Suprapubic skin (tissue), 4 donors: ENCODE measurements at regions not wholly inside any gene's neighbourhood (a gene's known extent, or its start where the extent isn't known, plus 50 kb on each side); places are given as distances from the start of the nearest gene placed in this dataset.

ENCODE experiments used
- DNase-seq, 2 donors: peaks; one replicate each; pipeline ENCODE4 v3.0.0-alpha.2; 2019; ENCODE audit warnings: low spot score in 2 of 2
- H3K27ac ChIP-seq: fragments of 200-600 bp; sonication (generic); one replicate; pipeline ENCODE4 v1.5.1; 2019
- H3K27me3 ChIP-seq: fragments of 200-600 bp; sonication (generic); one replicate; pipeline ENCODE4 v1.5.1; 2019
- H3K36me3 ChIP-seq: fragments of 200-600 bp; sonication (generic); one replicate; pipeline ENCODE4 v1.5.1; 2019
- H3K4me1 ChIP-seq: fragments of 200-600 bp; sonication (generic); one replicate; pipeline ENCODE4 v1.5.1; 2019
- H3K4me3 ChIP-seq: fragments of 200-600 bp; sonication (generic); one replicate; pipeline ENCODE4 v1.5.1; 2019; ENCODE audit warnings: mild to moderate bottlenecking
- H3K9me3 ChIP-seq: fragments of 200-600 bp; sonication (generic); one replicate; pipeline ENCODE4 v1.5.1; 2019
- EP300 ChIP-seq: sonication (generic); formaldehyde crosslinking; IDR thresholded peaks from one replicate; pipeline ENCODE4 v1.6.1; 2017; ENCODE audit warnings: antibody characterized with exemption
- POLR2A ChIP-seq, 2 donors: fragments of 450-650 bp; IDR thresholded peaks; one replicate each; pipeline ENCODE4 v1.6.1; 2017; ENCODE audit warnings: antibody characterized with exemption in 2 of 2, mild to moderate bottlenecking in 2 of 2, moderate library complexity in 2 of 2
- POLR2AphosphoS5 ChIP-seq, 3 donors: sonication (generic); formaldehyde crosslinking; IDR thresholded peaks; one replicate each; pipeline ENCODE4 v1.6.1; 2017; ENCODE audit warnings: antibody characterized with exemption in 3 of 3
- WGBS: methylation state at CpG from one replicate; pipeline ENCODE4 v1.1.5; 2018; 5-methylcytosine and 5-hydroxymethylcytosine counted together
- TF ChIP-seq, protein P1 (sequence below), 2 donors: fragments of 200-600 bp in 1 of 2; fragments of 450-650 bp in 1 of 2; sonication (generic) in 1 of 2; IDR thresholded peaks; one replicate each; pipeline ENCODE4 v1.5.1; 2016 to 2019; ENCODE audit warnings: antibody characterized with exemption in 2 of 2, mild to moderate bottlenecking in 1 of 2, moderate library complexity in 1 of 2

DNA sequence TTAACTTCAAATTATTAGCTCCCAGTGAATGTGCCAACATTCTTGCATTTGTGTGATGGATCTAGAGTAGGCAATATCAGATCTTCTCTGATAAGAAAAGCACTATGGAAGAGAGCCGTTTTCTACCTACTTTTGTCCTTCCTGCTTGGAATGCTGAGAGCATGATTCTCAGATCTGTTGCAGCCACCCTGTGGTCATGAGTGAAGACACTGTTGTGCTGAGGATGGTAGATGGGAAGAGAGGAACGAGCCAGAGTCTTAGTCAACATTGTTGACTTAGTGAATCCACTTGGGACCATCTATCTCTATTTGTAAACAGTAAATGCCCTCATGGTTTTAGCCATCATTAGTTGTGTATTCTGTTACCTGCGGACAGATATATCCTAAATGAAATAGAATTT, 202.6 kb downstream of the CD109 start:
- WGBS = 70% methylated on average over 3 of the region's 3 CpGs
- no peaks in the 10 kb centered on the region for H3K9me3 ChIP-seq
- TF ChIP-seq EP300 (no peak), POLR2AphosphoS5 (IDR thresholded peaks at IDR 0.05) (no peak), POLR2A (IDR thresholded peaks at IDR 0.05) (no peak)
- TF ChIP-seq, protein P1, sequence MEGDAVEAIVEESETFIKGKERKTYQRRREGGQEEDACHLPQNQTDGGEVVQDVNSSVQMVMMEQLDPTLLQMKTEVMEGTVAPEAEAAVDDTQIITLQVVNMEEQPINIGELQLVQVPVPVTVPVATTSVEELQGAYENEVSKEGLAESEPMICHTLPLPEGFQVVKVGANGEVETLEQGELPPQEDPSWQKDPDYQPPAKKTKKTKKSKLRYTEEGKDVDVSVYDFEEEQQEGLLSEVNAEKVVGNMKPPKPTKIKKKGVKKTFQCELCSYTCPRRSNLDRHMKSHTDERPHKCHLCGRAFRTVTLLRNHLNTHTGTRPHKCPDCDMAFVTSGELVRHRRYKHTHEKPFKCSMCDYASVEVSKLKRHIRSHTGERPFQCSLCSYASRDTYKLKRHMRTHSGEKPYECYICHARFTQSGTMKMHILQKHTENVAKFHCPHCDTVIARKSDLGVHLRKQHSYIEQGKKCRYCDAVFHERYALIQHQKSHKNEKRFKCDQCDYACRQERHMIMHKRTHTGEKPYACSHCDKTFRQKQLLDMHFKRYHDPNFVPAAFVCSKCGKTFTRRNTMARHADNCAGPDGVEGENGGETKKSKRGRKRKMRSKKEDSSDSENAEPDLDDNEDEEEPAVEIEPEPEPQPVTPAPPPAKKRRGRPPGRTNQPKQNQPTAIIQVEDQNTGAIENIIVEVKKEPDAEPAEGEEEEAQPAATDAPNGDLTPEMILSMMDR (IDR thresholded peaks at IDR 0.05) = no peak
- no peaks in the 10 kb centered on the region for H3K36me3 ChIP-seq
- no peak overlapping the region for H3K27ac ChIP-seq
- no peak overlapping the region for H3K4me3 ChIP-seq
- H3K4me1 ChIP-seq = no peaks in the 10 kb centered on the region
- no peaks in the 10 kb centered on the region for H3K27me3 ChIP-seq
- DNase-seq = no peak

DNA sequence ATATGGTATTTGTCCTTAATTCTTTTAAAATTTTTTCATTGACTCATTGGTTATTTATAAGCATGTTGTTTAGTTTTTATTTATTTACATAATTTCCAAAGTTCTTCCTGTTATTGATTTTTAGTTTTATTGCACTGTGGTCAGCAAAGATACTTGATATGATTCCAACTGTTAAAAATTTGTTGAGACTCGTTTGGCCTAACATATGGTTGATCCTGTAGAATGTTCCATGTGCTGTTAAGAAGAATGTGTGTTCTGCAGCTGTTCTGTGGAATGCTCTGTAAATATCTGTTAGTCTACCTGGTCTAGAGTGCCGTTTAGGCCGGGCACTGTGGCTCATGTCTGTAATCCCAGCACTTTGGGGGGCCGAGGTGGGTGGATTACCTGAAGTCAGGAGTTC, 197.7 kb downstream of the CD109 start:
- 81% methylated on average over 4 of the region's 4 CpGs for WGBS
- H3K4me3 ChIP-seq = no peak overlapping the region
- no peaks in the 10 kb centered on the region for H3K4me1 ChIP-seq
- no peaks in the 10 kb centered on the region for H3K9me3 ChIP-seq
- no peaks in the 10 kb centered on the region for H3K36me3 ChIP-seq
- no peaks in the 10 kb centered on the region for H3K27me3 ChIP-seq
- no peak for TF ChIP-seq POLR2A (IDR thresholded peaks at IDR 0.05)
- TF ChIP-seq, protein P1 (IDR thresholded peaks at IDR 0.05) = no peak
- no peak for TF ChIP-seq POLR2AphosphoS5 (IDR thresholded peaks at IDR 0.05)
- no peak for TF ChIP-seq EP300
- no peak for DNase-seq
- no peak overlapping the region for H3K27ac ChIP-seq

DNA sequence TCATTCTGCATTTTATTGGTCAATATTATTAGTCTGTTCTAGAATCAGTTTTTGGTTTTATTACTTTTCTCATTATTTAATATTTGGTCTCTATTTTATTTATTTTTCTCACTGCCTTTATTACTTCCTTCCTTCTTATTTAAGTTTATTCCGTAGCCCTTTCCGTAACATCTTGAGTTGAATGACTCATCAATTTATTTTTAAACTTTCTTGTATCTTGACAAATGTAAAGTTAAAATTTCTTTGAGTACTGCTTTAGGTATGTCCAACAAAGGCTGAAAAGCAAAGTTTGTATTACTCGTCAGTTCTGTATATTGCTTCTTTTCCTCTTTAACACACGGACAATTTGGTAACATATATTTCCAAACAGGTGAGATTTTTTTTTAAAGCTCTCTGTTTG, 192.0 kb downstream of the CD109 start:
- Histone ChIP-seq H3K36me3 (no peaks in the 10 kb centered on the region), H3K4me3 (no peak overlapping the region), H3K9me3 (no peaks in the 10 kb centered on the region), H3K27ac (no peak overlapping the region), H3K4me1 (no peaks in the 10 kb centered on the region), H3K27me3 (no peaks in the 10 kb centered on the region)
- no peak for TF ChIP-seq POLR2AphosphoS5 (IDR thresholded peaks at IDR 0.05)
- TF ChIP-seq, protein P1 (IDR thresholded peaks at IDR 0.05) = no peak
- TF ChIP-seq EP300 = no peak
- no peak for TF ChIP-seq POLR2A (IDR thresholded peaks at IDR 0.05)
- WGBS = 87% methylated on average over 4 of the region's 4 CpGs
- no peak for DNase-seq

DNA sequence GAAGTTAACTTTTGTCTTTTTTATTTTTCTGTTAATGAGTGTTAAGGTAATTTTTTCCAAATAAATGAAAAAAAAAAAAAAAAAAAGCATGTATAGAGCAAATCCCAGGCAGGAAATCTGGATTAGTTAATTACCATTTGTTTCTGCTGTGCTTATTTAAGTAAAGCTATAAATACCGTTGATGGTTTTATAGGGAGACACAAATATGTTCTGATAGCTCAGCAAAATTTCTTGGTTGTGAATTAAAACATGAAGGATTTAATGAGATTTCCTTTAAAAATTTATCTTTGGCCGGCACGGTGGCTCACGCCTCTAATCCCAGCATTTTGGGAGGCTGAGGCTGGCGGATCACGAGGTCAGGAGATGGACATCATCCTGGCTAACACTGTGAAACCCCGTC, 189.4 kb downstream of the CD109 start:
- H3K36me3 ChIP-seq = no peaks in the 10 kb centered on the region
- DNase-seq = no peak
- no peak for TF ChIP-seq EP300
- no peak for TF ChIP-seq POLR2A (IDR thresholded peaks at IDR 0.05)
- no peak for TF ChIP-seq POLR2AphosphoS5 (IDR thresholded peaks at IDR 0.05)
- TF ChIP-seq, protein P1 (IDR thresholded peaks at IDR 0.05) = no peak
- 80% methylated on average over 7 of the region's 7 CpGs for WGBS
- H3K4me3 ChIP-seq = no peak overlapping the region
- no peak overlapping the region for H3K27ac ChIP-seq
- H3K9me3 ChIP-seq = no peaks in the 10 kb centered on the region
- no peaks in the 10 kb centered on the region for H3K4me1 ChIP-seq
- no peaks in the 10 kb centered on the region for H3K27me3 ChIP-seq

DNA sequence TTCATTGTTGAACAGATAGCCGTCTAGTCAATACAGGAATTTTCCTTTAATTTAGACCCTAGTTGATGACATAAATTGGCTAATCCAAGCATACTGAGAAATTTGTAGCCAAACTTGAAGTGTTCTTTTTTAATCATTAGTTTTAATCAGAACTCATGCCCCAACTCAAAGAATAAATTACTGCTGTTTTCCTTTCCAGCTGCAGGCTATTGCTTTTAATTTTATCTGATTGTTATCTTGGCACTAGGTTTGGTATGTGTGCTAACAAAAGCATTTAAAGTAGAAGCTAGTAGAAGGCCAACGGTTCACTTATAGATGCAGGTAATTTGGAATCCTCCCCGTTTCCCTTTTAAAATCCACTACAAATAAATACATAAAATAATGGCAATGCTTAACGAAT, 188.5 kb downstream of the CD109 start:
- Histone ChIP-seq H3K9me3 (no peaks in the 10 kb centered on the region), H3K27me3 (no peaks in the 10 kb centered on the region), H3K4me1 (no peaks in the 10 kb centered on the region), H3K27ac (no peak overlapping the region), H3K36me3 (no peaks in the 10 kb centered on the region), H3K4me3 (no peak overlapping the region)
- no peak for DNase-seq
- TF ChIP-seq POLR2AphosphoS5 (IDR thresholded peaks at IDR 0.05) (no peak), POLR2A (IDR thresholded peaks at IDR 0.05) (no peak), EP300 (no peak)
- TF ChIP-seq, protein P1 (IDR thresholded peaks at IDR 0.05) = no peak
- WGBS = 40% methylated on average over 4 of the region's 4 CpGs
